ENCODE measurements at regions not wholly inside any gene's neighbourhood (a gene's known extent, or its start where the extent isn't known, plus 50 kb on each side); places are given as distances from the start of the nearest gene placed in this dataset.

DNA sequence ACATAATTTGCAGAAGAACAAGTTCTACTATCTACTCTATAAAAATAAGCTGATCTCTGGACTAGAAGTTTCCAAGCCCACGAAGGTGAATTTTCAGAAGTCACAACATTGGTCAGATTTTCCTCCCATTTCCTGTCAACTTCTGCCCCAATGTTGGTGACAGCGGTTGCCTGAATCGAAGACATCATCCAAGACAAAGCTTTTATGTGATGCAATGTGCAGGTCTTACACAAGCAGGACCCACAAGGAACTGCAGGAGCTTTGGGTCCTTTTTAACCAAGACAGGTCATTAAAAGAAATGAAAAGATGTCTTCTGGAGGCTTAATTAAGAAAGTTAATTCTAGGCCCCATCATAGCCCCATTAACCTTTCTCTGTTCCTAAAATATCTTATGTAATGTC lies 125.6 kb upstream of the BLID start:
- TF ChIP-seq CTCF (IDR thresholded peaks at IDR 0.05; ENCODE audit: extremely low read depth, insufficient read depth, missing control alignments): no peak

GRCh38 chr11:122240638-122241037 lies 124.6 kb upstream of the BLID start:
- in situ Hi-C loops (cut with MboI; ENCODE audit: low pct_unique_long_range_greater_than_20kb, low sequenced_read_pairs, unreplicated experiment): no loop called here
- DNase-seq (ENCODE audit: low spot score): no peak
- no peak for TF ChIP-seq CTCF (IDR thresholded peaks at IDR 0.05; ENCODE audit: extremely low read depth, insufficient read depth, missing control alignments)

More for the DNA sequence above, 125.6 kb upstream of the BLID start:
- no peak for DNase-seq (ENCODE audit: low spot score)
- in situ Hi-C loops (cut with MboI; ENCODE audit: low pct_unique_long_range_greater_than_20kb, low sequenced_read_pairs, unreplicated experiment): no loop called here

DNA sequence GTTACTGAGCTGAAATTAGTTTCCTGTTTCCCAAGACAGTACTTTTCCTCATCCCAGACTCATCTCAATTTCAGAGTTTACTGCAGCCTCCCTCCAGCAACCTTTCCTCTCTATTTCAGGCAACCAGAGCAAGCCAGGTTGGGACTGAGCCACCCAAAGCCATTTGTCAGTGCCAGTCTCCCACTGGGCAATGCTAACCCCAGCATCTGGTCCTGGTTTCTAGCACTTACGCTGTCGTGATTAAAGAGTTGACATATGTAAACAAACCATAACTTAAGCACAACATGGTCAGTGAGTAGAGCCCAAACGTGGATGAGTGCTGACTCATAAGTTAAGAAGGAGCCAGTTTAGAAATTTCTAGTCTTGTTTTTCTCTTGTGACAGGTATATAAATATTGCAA lies 119.6 kb upstream of the BLID start:
- no peak for DNase-seq (ENCODE audit: low spot score)
- no peak for TF ChIP-seq CTCF (IDR thresholded peaks at IDR 0.05; ENCODE audit: extremely low read depth, insufficient read depth, missing control alignments)

DNA sequence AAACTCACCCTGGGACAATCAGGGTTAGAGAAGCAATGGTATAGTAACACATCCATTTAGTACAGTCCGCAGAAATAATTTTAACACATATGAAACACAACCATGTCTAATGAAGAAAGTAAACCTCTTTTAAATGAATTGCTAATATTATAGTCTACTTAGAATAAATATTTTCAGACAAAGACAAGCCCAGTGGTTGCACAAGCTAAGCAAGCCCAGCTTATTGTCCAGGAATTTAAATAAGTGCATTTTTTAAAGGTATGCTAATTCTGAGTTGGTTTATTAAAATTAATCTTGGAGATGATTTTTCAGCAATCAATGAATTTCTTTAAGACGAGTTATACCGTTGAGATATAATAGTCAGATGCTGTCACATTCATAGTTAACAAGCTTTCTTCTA lies 118.8 kb upstream of the BLID start:
- DNase-seq (ENCODE audit: low spot score): no peak
- in situ Hi-C loops (cut with MboI; ENCODE audit: low pct_unique_long_range_greater_than_20kb, low sequenced_read_pairs, unreplicated experiment): no loop called here
- no peak for TF ChIP-seq CTCF (IDR thresholded peaks at IDR 0.05; ENCODE audit: extremely low read depth, insufficient read depth, missing control alignments)

More for the DNA sequence above, 119.6 kb upstream of the BLID start:
- in situ Hi-C loops (cut with MboI; ENCODE audit: low pct_unique_long_range_greater_than_20kb, low sequenced_read_pairs, unreplicated experiment): no loop called here

DNA sequence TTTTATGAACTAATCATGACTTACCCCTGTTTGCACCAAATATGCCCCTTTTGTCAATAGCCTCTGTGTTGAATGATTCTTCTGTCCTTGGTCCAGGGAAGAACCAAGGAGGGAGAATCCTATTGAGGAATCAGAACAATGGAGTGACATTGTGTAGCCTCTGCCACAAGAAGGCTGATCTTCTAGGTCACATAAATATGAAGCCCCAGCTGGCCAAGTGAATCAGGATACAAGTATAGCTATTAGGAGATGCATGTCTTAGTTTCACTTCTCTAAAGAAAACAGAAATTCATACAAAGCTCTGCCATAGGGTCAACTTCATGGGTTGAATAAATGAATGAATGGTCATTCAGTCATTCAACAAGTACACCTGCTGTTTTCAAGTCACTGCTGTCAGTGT lies 118.2 kb upstream of the BLID start:
- in situ Hi-C loops (cut with MboI; ENCODE audit: low pct_unique_long_range_greater_than_20kb, low sequenced_read_pairs, unreplicated experiment): no loop called here
- TF ChIP-seq CTCF (IDR thresholded peaks at IDR 0.05; ENCODE audit: extremely low read depth, insufficient read depth, missing control alignments): no peak
- no peak for DNase-seq (ENCODE audit: low spot score)

- in situ Hi-C loops (cut with MboI; ENCODE audit: low pct_unique_long_range_greater_than_20kb, low sequenced_read_pairs, unreplicated experiment): no loop called here
- no peak for DNase-seq (ENCODE audit: low spot score)
- TF ChIP-seq CTCF (IDR thresholded peaks at IDR 0.05; ENCODE audit: extremely low read depth, insufficient read depth, missing control alignments): no peak
These were observed 117.0 kb upstream of the BLID start for GRCh38 chr11:122232985-122233384.

DNA sequence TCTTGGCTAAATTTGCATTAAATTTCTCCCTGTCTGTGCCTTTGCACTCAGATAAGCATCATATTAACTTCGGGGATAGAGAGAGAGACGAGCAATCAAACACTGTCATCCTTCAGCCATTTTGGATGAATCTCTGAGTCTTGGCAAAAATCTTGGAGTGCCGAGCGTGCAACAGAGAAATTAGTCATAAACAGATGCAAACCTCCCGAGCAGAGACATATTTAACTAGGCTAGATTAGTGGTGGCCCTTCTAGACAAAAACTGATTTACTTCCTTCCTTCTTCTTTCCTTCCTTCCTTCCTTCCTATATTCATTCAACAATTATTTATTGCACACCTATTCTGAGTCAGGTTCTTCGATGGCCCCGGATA lies 114.4 kb upstream of the BLID start:
- TF ChIP-seq CTCF (IDR thresholded peaks at IDR 0.05; ENCODE audit: extremely low read depth, insufficient read depth, missing control alignments): no peak

More for the DNA sequence above, 114.4 kb upstream of the BLID start:
- no peak for DNase-seq (ENCODE audit: low spot score)
- in situ Hi-C loops (cut with MboI; ENCODE audit: low pct_unique_long_range_greater_than_20kb, low sequenced_read_pairs, unreplicated experiment): no loop called here

Data from GM13977 (cell line).